ENCODE measurements at regions not wholly inside any gene's neighbourhood (a gene's known extent, or its start where the extent isn't known, plus 50 kb on each side); places are given as distances from the start of the nearest gene placed in this dataset.
A peak's percentile ranks its signal among the peaks of the same experiment; 100 is the strongest.
"Not testable (repeated sequence)": the region's sequence is repeated elsewhere in the genome, so short reads cannot be mapped to it uniquely, and the experiment has no call there.

GRCh38 chr2:14072338-14072737, 560.2 kb upstream of the LRATD1 start:
- no peak for TF ChIP-seq CTCF (conservative IDR thresholded peaks at IDR 0.05; ENCODE audit: control insufficient read depth, insufficient read depth, low read depth, low read length)
- DNase-seq (ENCODE audit: low read depth), result peak; percentile 2
- H3K4me3 ChIP-seq (ENCODE audit: control insufficient read depth, low read depth, low read length), result no peak overlapping the region

GRCh38 chr2:14074691-14075090, 557.8 kb upstream of the LRATD1 start:
- TF ChIP-seq CTCF (conservative IDR thresholded peaks at IDR 0.05; ENCODE audit: control insufficient read depth, insufficient read depth, low read depth, low read length), result no peak
- H3K4me3 ChIP-seq (ENCODE audit: control insufficient read depth, low read depth, low read length), result no peak overlapping the region
- DNase-seq (ENCODE audit: low read depth), result no peak

GRCh38 chr2:14079576-14079975, 552.9 kb upstream of the LRATD1 start:
- no peak for DNase-seq (ENCODE audit: low read depth)
- TF ChIP-seq CTCF (conservative IDR thresholded peaks at IDR 0.05; ENCODE audit: control insufficient read depth, insufficient read depth, low read depth, low read length), result no peak
- no peak overlapping the region for H3K4me3 ChIP-seq (ENCODE audit: control insufficient read depth, low read depth, low read length)

- no peak overlapping the region for H3K4me3 ChIP-seq (ENCODE audit: control insufficient read depth, low read depth, low read length)
- DNase-seq (ENCODE audit: low read depth), result no peak
- no peak for TF ChIP-seq CTCF (conservative IDR thresholded peaks at IDR 0.05; ENCODE audit: control insufficient read depth, insufficient read depth, low read depth, low read length)
These were observed 551.0 kb upstream of the LRATD1 start for GRCh38 chr2:14081521-14081920.

DNA sequence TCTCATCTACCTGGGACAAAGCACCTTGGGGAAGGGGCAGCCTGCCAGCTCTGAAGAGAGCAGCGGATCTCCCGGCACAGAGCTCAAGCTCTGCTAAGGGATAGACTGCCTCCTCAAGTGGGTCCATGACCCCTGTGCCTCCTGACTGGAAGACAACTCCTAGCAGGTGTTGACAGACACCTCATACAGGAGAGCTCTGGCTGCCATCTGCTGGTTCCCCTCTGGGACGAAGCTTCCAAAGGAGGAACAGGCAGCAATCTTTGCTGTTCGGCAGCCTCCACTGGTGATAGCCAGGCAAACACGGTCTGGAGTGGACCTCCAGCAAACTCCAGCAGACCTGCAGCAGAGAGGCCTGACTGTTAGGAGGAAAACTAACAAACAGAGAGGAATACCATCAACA, 549.9 kb upstream of the LRATD1 start:
- no peak for DNase-seq (ENCODE audit: low read depth)
- no peak for TF ChIP-seq CTCF (conservative IDR thresholded peaks at IDR 0.05; ENCODE audit: control insufficient read depth, insufficient read depth, low read depth, low read length)
- no peak overlapping the region for H3K4me3 ChIP-seq (ENCODE audit: control insufficient read depth, low read depth, low read length)

GRCh38 chr2:14094592-14094991, 537.9 kb upstream of the LRATD1 start:
- no peak for TF ChIP-seq CTCF (conservative IDR thresholded peaks at IDR 0.05; ENCODE audit: control insufficient read depth, insufficient read depth, low read depth, low read length)
- DNase-seq (ENCODE audit: low read depth), result no peak
- H3K4me3 ChIP-seq (ENCODE audit: control insufficient read depth, low read depth, low read length), result no peak overlapping the region

DNA sequence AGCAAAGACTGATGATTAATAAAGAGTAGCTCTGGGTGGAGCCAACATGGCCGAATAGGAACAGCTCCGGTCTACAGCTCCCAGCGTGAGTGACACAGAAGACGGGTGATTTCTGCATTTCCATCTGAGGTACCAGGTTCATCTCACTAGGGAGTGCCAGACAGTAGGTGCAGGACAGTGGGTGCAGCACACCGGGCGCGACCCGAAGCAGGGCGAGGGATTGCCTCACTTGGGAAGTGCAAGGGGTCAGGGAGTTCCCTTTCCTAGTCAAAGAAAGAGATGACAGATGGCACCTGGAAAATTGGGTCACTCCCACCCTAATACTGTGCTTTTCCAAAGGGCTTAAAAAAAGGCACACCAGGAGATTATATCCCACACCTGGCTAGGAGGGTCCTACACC, 533.4 kb upstream of the LRATD1 start:
- not testable (repeated sequence) for H3K4me3 ChIP-seq (ENCODE audit: control insufficient read depth, low read depth, low read length); DNase-seq (ENCODE audit: low read depth)

Measured in fibroblast of mammary gland (primary cell).